H1 (cell line): ENCODE measurements at regions not wholly inside any gene's neighbourhood (a gene's known extent, or its start where the extent isn't known, plus 50 kb on each side); places are given as distances from the start of the nearest gene placed in this dataset.

Source experiments
- EGR1 ChIP-seq: IDR thresholded peaks from 2 replicates; pipeline ENCODE4 v1.6.1; 2011; ENCODE audit warnings: low read depth, low read length, borderline replicate concordance
- RFX5 ChIP-seq: IDR thresholded peaks from 2 replicates; pipeline ENCODE4 v1.6.1; 2011; ENCODE audit warnings: low read depth, low read length, improper control_type of control experiment, borderline replicate concordance
- RNF2 ChIP-seq: fragments of 200-900, 300-1000 bp; sonication (generic); IDR thresholded peaks from 2 replicates; pipeline ENCODE4 v1.7.1; 2016; ENCODE audit warnings: borderline replicate concordance, low read depth, mild to moderate bottlenecking, antibody characterized with exemption, low read length; ENCODE audit not compliant: poor library complexity, severe bottlenecking; ENCODE audit errors: missing control alignments
- RXRA ChIP-seq: IDR thresholded peaks from 2 replicates; pipeline ENCODE4 v1.6.1; 2011; ENCODE audit warnings: low read depth, mild to moderate bottlenecking, low read length, moderate library complexity; ENCODE audit not compliant: insufficient read depth
- SIN3A ChIP-seq, 2 experiments: IDR thresholded peaks in 1 of 2; conservative IDR thresholded peaks in 1 of 2; 2 replicates each; pipeline ENCODE4 v1.6.1; 2011 to 2012; ENCODE audit warnings: low read length in 2 of 2, improper control_type of control experiment in 1 of 2, low read depth in 1 of 2, mild to moderate bottlenecking in 1 of 2
- TAF1 ChIP-seq: IDR thresholded peaks from 2 replicates; pipeline ENCODE4 v1.6.1; 2011; ENCODE audit warnings: mild to moderate bottlenecking, low read depth, low read length

- TF ChIP-seq RFX5 (no peak), SIN3A (conservative IDR thresholded peaks at IDR 0.05 in 1 of 2, IDR thresholded peaks at IDR 0.05 in 1 of 2; ENCODE audit: low read depth in 1 of 2, low read length in 2 of 2) (no peak), TAF1 (no peak), RXRA (no peak), EGR1 (no peak), RNF2 (no peak)
Observed at GRCh38 chr6:21772884-21773575, 179.5 kb downstream of the SOX4 start (continued).
